HL-60/S4 treated with phorbol 12-myristate 13-acetate at 8.2 ng/mL for 4 days and 3 days (cell line): ENCODE measurements at regions not wholly inside any gene's neighbourhood (a gene's known extent, or its start where the extent isn't known, plus 50 kb on each side); places are given as distances from the start of the nearest gene placed in this dataset.

Source experiments
- in situ Hi-C: fragments of 300-500 bp; cut with MboI; formaldehyde crosslinking; loops from 2 replicates; pipeline ENCODE4 v1.15.0; 2022; ENCODE audit warnings: low sequenced_read_pairs

- in situ Hi-C loops, result no loop called here
These were observed 400.1 kb downstream of the TMEM135 start for GRCh38 chr11:87437844-87438223.

GRCh38 chr11:87437133-87437843 is 399.6 kb downstream of the TMEM135 start:
- in situ Hi-C loops, result no loop called here

GRCh38 chr11:87432022-87432421 is 394.3 kb downstream of the TMEM135 start:
- in situ Hi-C loops, result no loop called here

- in situ Hi-C loops, result no loop called here
These were observed 393.7 kb downstream of the TMEM135 start for GRCh38 chr11:87431392-87431791.

- in situ Hi-C loops, result no loop called here
These were observed 393.1 kb downstream of the TMEM135 start for GRCh38 chr11:87430821-87431220.

GRCh38 chr11:87429996-87430395 is 392.3 kb downstream of the TMEM135 start:
- in situ Hi-C loops, result no loop called here

GRCh38 chr11:87428266-87428665 is 390.5 kb downstream of the TMEM135 start:
- in situ Hi-C loops, result no loop called here

- in situ Hi-C loops, result no loop called here
These were observed 388.2 kb downstream of the TMEM135 start for GRCh38 chr11:87425943-87426342.

- in situ Hi-C loops, result no loop called here
These were observed 387.7 kb downstream of the TMEM135 start for GRCh38 chr11:87425391-87425790.

- in situ Hi-C loops, result no loop called here
These were observed 385.4 kb downstream of the TMEM135 start for GRCh38 chr11:87423161-87423560.

GRCh38 chr11:87422566-87422965 is 384.8 kb downstream of the TMEM135 start:
- in situ Hi-C loops, result no loop called here

GRCh38 chr11:87421422-87421821 is 383.7 kb downstream of the TMEM135 start:
- in situ Hi-C loops, result no loop called here

- in situ Hi-C loops, result no loop called here
These were observed 380.2 kb downstream of the TMEM135 start for GRCh38 chr11:87417951-87418350.

GRCh38 chr11:87405843-87406242 is 368.1 kb downstream of the TMEM135 start:
- in situ Hi-C loops, result no loop called here

GRCh38 chr11:87405356-87405755 is 367.6 kb downstream of the TMEM135 start:
- in situ Hi-C loops, result no loop called here

- in situ Hi-C loops, result no loop called here
These were observed 363.9 kb downstream of the TMEM135 start for GRCh38 chr11:87401653-87402052.

- in situ Hi-C loops, result no loop called here
These were observed 361.6 kb downstream of the TMEM135 start for GRCh38 chr11:87399341-87399740.

- in situ Hi-C loops, result no loop called here
These were observed 361.2 kb downstream of the TMEM135 start for GRCh38 chr11:87398931-87399330.

- in situ Hi-C loops, result no loop called here
These were observed 359.5 kb downstream of the TMEM135 start for GRCh38 chr11:87397011-87397865.

GRCh38 chr11:87394924-87395323 is 357.2 kb downstream of the TMEM135 start:
- in situ Hi-C loops, result no loop called here

GRCh38 chr11:87392665-87393064 is 354.9 kb downstream of the TMEM135 start:
- in situ Hi-C loops, result no loop called here

GRCh38 chr11:87391496-87391895 is 353.8 kb downstream of the TMEM135 start:
- in situ Hi-C loops, result no loop called here
